Osteoblast (primary cell): ENCODE measurements at regions not wholly inside any gene's neighbourhood (a gene's known extent, or its start where the extent isn't known, plus 50 kb on each side); places are given as distances from the start of the nearest gene placed in this dataset.

Experiments used
- DNase-seq: peaks from one replicate; pipeline ENCODE4 v3.0.0; 2011; ENCODE audit warnings: low spot score, mixed read lengths; ENCODE audit not compliant: insufficient read length; ENCODE audit errors: missing footprints
- H2AFZ ChIP-seq: 2 replicates; pipeline ENCODE4 v1.6.0; 2011; ENCODE audit warnings: mild to moderate bottlenecking, low read length
- H3K27ac ChIP-seq: 2 replicates; pipeline ENCODE4 v1.5.1; 2011; ENCODE audit warnings: mild to moderate bottlenecking, low read depth, low read length, moderate library complexity
- H3K27me3 ChIP-seq: 2 replicates; pipeline ENCODE4 v1.6.0; 2012; ENCODE audit warnings: mild to moderate bottlenecking, control low read depth, inconsistent platforms, low read length, moderate library complexity; ENCODE audit not compliant: insufficient read depth
- H3K36me3 ChIP-seq: 2 replicates; pipeline ENCODE4 v1.5.1; 2011; ENCODE audit warnings: mild to moderate bottlenecking, low read length, control low read depth, moderate library complexity; ENCODE audit not compliant: insufficient read depth
- H3K4me1 ChIP-seq: 2 replicates; pipeline ENCODE4 v1.5.1; 2011; ENCODE audit warnings: mild to moderate bottlenecking, low read length, control low read depth, moderate library complexity; ENCODE audit not compliant: insufficient read depth
- H3K4me2 ChIP-seq: 2 replicates; pipeline ENCODE4 v1.6.0; 2011; ENCODE audit warnings: mild to moderate bottlenecking, low read length; ENCODE audit not compliant: insufficient read depth
- H3K4me3 ChIP-seq: fragments of 200-600 bp; sonication (generic); 3 replicates; pipeline ENCODE4 v1.5.1; 2012; ENCODE audit warnings: mild to moderate bottlenecking, low read length, inconsistent platforms; ENCODE audit not compliant: insufficient read depth
- H3K79me2 ChIP-seq: 2 replicates; pipeline ENCODE4 v1.6.0; 2012; ENCODE audit warnings: mild to moderate bottlenecking, low read length, control low read depth, inconsistent platforms; ENCODE audit not compliant: insufficient read depth
- H3K9me3 ChIP-seq: 2 replicates; pipeline ENCODE4 v1.5.1; 2011; ENCODE audit warnings: low read depth, low read length, control low read depth
- H4K20me1 ChIP-seq: 2 replicates; pipeline ENCODE4 v1.6.0; 2012; ENCODE audit warnings: mild to moderate bottlenecking, low read length, control low read depth; ENCODE audit not compliant: insufficient read depth
- TF ChIP-seq, protein P1 (sequence below): IDR thresholded peaks from 2 replicates; pipeline ENCODE4 v1.5.1; 2011; ENCODE audit warnings: mild to moderate bottlenecking, low read depth, low read length, moderate library complexity; ENCODE audit errors: extremely low read depth

DNA sequence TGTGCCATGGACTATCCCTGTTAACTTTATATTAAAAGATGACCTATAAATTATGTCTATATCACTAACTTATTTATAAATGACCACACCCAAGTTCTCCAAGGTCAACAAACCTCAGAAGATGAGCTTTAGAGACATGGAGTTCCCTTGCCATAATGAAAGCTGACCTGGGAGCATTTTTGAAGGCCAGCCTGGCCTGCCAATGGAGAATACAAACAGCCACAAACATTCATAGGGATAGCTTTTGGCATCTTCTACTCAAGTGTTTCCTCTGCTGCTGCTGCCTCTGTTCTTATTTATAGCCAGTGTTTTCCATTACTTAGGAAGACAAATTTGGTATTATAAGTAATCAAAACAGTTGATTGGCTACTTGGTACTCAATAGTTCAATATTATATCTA is 117.3 kb upstream of the ADAMTS19 start:
- Histone ChIP-seq H3K36me3 (no peaks in the 10 kb centered on the region), H3K79me2 (no peaks in the 10 kb centered on the region), H3K4me1 (no peaks in the 10 kb centered on the region), H3K27ac (no peak overlapping the region), H2AFZ (no peak overlapping the region), H3K4me2 (no peak overlapping the region), H3K27me3 (no peaks in the 10 kb centered on the region), H4K20me1 (no peaks in the 10 kb centered on the region), H3K9me3 (no peaks in the 10 kb centered on the region), H3K4me3 (no peak overlapping the region)
- no peak for DNase-seq
- TF ChIP-seq, protein P1, sequence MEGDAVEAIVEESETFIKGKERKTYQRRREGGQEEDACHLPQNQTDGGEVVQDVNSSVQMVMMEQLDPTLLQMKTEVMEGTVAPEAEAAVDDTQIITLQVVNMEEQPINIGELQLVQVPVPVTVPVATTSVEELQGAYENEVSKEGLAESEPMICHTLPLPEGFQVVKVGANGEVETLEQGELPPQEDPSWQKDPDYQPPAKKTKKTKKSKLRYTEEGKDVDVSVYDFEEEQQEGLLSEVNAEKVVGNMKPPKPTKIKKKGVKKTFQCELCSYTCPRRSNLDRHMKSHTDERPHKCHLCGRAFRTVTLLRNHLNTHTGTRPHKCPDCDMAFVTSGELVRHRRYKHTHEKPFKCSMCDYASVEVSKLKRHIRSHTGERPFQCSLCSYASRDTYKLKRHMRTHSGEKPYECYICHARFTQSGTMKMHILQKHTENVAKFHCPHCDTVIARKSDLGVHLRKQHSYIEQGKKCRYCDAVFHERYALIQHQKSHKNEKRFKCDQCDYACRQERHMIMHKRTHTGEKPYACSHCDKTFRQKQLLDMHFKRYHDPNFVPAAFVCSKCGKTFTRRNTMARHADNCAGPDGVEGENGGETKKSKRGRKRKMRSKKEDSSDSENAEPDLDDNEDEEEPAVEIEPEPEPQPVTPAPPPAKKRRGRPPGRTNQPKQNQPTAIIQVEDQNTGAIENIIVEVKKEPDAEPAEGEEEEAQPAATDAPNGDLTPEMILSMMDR: no peak

DNA sequence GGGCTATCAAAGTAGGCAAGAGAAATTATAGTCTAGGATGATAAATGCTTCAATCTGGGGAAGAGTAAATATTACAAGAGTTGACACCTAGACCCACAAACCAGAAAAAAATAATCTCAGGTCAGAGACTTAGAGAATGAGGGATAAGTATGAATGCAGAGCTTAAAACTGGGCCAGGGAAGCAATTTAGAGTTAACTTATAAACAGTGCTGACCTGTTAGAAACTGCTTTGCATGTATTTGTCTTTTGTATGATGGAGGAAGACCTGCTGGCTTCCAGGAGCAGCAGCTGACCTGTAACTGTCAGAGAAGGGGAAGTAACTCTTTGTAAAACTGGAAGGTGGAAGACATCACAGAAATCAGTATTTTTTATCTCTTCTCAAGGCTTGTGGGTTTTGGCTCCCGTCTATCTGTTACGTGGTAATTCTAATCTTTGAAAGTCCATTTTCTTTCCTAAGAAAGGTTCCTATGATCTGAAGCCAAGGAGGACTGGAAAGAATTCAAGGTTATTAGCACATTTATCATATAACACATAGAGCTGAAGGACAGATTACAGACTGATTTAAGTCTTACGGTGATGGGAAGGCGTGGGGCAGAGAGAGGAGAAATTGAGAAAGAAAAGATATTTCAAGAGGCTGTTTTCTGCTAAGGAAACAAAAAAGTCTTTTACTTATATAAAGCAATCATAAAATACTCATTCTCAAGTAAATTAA is 114.7 kb upstream of the ADAMTS19 start:
- Histone ChIP-seq H3K9me3 (no peaks in the 10 kb centered on the region), H3K4me1 (no peaks in the 10 kb centered on the region)

DNA sequence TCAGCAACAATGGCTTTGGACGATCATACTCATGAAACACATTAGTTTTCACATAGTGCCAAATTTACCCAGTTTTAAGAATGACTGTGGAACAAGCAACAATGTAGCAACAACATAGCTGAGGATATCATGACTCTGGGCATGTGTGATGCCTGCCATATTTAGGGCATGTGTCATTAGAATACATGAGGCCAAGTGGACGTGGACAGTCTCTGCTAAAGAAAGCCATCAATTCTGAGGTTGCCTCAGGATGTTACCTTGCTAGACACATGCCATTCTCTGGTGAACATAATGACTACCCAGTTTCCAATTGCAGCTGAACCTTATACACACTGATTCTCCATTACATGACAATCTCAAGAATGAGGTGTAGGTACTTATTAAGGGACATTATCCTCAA is 103.3 kb upstream of the ADAMTS19 start:
- no peaks in the 10 kb centered on the region for H4K20me1 ChIP-seq
- TF ChIP-seq, protein P1: no peak
- H2AFZ ChIP-seq: no peak overlapping the region
- DNase-seq: no peak
- no peak overlapping the region for H3K4me2 ChIP-seq
- no peaks in the 10 kb centered on the region for H3K27me3 ChIP-seq
- no peaks in the 10 kb centered on the region for H3K9me3 ChIP-seq
- H3K79me2 ChIP-seq: no peaks in the 10 kb centered on the region
- no peak overlapping the region for H3K4me3 ChIP-seq
- H3K36me3 ChIP-seq: no peaks in the 10 kb centered on the region
- H3K4me1 ChIP-seq: no peaks in the 10 kb centered on the region
- no peak overlapping the region for H3K27ac ChIP-seq

More for the DNA sequence above, 114.7 kb upstream of the ADAMTS19 start:
- Histone ChIP-seq H2AFZ (no peak overlapping the region), H3K79me2 (no peaks in the 10 kb centered on the region), H3K36me3 (no peaks in the 10 kb centered on the region), H3K4me3 (no peak overlapping the region), H3K27ac (no peak overlapping the region), H3K4me2 (no peak overlapping the region), H4K20me1 (no peaks in the 10 kb centered on the region), H3K27me3 (no peaks in the 10 kb centered on the region)
- DNase-seq: no peak
- TF ChIP-seq, protein P1: no peak

DNA sequence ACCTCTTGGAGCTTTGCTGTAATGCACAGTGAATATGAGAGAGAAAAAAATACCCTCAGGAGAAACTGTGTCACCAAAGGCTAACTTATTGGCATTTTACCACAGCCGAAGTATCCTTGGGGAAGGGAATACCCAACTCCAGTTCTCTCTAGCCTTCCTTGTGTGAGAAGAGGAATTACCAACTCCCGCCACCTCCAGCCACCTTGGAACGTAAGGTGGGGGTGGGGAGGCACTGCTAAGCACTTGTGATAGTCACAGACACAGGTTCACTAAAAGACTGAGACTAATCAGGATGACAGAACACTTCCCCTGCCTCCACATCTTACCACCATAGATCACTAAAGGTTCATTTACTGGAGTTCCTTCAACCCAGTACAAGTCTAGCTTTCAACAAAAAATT is 102.0 kb upstream of the ADAMTS19 start:
- H4K20me1 ChIP-seq: no peaks in the 10 kb centered on the region
- no peaks in the 10 kb centered on the region for H3K4me1 ChIP-seq
- H3K36me3 ChIP-seq: no peaks in the 10 kb centered on the region
- no peaks in the 10 kb centered on the region for H3K9me3 ChIP-seq
- no peaks in the 10 kb centered on the region for H3K27me3 ChIP-seq
- DNase-seq: no peak
- H3K4me3 ChIP-seq: no peak overlapping the region
- TF ChIP-seq, protein P1: no peak
- no peak overlapping the region for H2AFZ ChIP-seq
- H3K4me2 ChIP-seq: no peak overlapping the region
- H3K79me2 ChIP-seq: no peaks in the 10 kb centered on the region
- no peak overlapping the region for H3K27ac ChIP-seq
